Activated CD8-positive, alpha-beta memory T cell treated with anti-CD3 and anti-CD28 coated beads for 48 hours (primary cell): ENCODE measurements at regions not wholly inside any gene's neighbourhood (a gene's known extent, or its start where the extent isn't known, plus 50 kb on each side); places are given as distances from the start of the nearest gene placed in this dataset.

ENCODE experiments used
- DNase-seq, 3 experiments: peaks; one replicate each; pipeline ENCODE4 v3.0.0-alpha.2; 2020; ENCODE audit warnings: low read depth in 2 of 3, low spot score in 2 of 3

- DNase-seq: no peak
Observed at GRCh38 chr15:95303713-95304112, 1026.8 kb upstream of the NR2F2 start.

GRCh38 chr15:95304151-95304946, 1026.2 kb upstream of the NR2F2 start:
- no peak for DNase-seq

GRCh38 chr15:95304947-95305400, 1025.5 kb upstream of the NR2F2 start:
- DNase-seq: no peak

DNA sequence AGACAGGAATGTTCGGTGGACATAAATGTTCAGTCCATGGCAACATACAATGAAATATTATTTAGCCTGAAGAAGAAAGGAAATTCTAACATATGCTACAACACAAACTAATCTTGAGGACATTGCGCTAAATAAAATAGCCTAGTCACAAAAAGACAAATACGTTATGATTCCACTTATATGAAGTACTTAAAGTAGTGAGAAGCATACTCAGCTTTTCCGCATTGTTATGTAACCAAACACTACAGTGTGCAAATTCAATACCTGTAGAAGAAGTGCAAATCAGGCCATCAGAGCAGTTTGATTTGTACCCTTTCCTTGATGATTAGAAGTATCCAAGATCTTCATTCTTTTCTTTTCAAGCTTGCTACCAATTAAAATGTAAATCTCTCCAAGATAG, 1023.4 kb upstream of the NR2F2 start:
- DNase-seq: no peak

GRCh38 chr15:95319242-95319641, 1011.3 kb upstream of the NR2F2 start:
- no peak for DNase-seq

DNA sequence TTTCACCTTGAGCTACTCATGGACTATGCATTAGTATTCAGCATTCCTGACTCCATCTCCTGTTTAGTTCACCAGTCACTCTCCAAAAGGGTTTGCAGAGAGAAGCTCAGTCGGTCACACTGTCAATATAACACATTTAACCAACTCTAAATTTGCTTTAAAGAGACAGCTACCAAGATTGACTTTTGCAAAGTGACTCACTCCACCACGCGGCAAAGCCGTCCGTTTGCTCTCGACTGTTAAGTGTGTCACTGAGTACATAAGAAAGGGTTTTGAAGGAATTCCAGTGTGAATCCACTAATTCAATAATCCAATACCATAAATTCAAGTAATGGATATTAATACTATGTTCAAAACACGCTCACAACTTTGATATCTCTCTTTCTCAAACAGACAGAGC, 1006.7 kb upstream of the NR2F2 start:
- DNase-seq: no peak

GRCh38 chr15:95324656-95325055, 1005.8 kb upstream of the NR2F2 start:
- DNase-seq: no peak

DNA sequence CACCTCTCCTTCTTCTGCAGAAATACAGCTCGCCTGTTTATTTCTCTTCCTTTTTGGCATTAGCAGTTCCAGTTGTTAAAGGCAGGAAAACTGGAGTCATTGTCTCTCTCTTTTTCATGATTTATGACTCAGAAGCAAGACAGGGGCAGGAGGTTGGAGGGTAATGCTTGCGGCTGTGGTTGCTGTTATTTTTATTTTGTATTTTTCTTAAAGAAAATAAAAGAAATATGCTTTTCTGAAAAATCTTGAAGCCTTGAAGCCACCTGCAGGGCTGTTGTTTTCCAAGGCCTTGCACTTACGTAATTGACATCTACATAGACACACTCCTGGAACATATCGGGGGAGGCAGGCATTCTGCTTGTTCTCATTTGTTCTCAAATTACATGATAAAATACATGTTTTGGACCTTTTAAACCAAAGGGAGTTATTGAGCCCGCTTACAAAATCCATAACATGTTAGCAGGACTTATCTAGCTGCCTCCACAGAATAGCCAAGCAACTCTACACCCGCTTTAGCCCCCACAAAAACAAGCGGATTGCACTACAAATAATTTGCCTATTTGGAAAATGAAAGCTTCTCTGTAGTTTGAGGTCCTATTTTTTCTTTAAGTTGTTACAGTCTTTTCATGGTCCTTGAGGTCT, 1004.6 kb upstream of the NR2F2 start:
- no peak for DNase-seq

DNA sequence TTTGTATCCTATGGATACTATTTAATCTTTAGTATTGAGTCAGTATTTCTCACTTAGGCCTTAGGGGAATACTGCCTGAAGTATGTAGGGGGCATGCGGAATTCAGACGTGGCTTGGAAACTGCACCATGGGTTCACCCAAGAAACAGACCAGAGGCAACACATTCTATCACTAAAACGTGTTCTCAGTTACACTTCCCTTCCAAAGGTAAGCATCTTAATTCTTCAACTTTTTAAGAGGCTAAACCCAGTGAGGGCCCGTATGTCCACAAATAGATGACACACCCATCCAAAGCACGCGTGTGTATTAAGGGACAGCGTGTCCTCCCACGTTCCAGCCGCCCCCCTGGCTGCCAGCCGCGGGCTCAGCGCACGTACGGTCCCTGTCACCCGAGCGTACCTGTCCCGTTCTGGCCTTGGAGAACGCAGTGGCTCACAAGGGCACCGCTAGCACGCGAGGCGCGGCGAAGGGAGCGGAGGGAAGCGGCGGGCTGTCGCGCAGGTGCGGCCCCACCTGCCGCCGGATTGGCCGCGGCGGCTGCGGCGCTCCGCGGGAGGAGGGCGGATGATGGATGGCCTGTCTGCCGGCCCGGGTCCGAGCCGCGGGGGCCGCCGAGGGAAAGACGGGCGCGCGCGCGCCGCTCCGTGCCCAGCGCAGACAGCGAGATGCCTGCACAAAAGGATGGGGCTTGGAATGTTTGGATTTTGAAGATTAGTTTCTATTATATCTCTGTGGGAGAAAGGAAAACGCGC, 1003.9 kb upstream of the NR2F2 start:
- DNase-seq: no peak

- DNase-seq: no peak
Observed at GRCh38 chr15:95327183-95327525, 1003.3 kb upstream of the NR2F2 start.

GRCh38 chr15:95327661-95328060, 1002.8 kb upstream of the NR2F2 start:
- DNase-seq: no peak

- no peak for DNase-seq
Observed at GRCh38 chr15:95328559-95328958, 1001.9 kb upstream of the NR2F2 start.

- no peak for DNase-seq
Observed at GRCh38 chr15:95329362-95329761, 1001.1 kb upstream of the NR2F2 start.

- DNase-seq: no peak
Observed at GRCh38 chr15:95341686-95342085, 988.8 kb upstream of the NR2F2 start.

DNA sequence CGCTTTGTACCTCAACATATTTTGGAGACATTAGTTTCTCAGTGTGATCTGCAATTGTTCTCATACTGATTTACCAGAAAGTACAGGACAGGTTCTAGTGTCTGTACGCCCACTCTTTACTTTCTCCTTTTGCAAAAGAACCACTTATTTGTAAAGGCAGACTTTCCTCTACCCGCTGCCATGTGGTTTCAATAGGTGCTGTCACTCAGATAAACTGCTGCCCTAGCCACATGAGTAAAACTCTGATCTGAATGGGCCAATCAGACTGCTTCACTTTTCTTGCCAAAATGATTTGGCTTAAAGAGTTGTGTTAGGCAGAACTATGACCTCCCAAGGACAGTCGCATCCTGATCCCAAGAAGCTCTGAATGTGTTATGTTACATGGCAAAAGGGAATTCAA, 984.6 kb upstream of the NR2F2 start:
- DNase-seq: no peak

GRCh38 chr15:95346721-95347475, 983.6 kb upstream of the NR2F2 start:
- no peak for DNase-seq

DNA sequence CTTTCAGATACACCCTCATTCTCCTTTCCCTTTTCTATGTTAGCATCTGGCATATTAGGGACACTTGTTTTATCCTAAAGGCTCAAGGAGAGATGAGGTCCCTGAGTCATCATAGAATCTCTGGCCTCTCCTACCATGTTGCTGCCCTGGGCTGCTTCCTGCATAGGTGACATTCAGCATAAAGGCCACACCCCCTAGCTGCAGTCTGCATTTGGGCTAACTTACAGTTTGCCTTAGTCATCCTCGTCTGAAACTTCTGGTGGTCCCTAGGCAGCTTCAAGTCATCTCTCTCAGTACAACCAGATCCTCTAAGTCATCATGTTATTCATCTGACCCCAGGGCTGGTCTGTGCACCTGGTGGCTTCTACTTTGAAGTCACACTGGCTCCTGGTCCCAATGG, 982.7 kb upstream of the NR2F2 start:
- no peak for DNase-seq

DNA sequence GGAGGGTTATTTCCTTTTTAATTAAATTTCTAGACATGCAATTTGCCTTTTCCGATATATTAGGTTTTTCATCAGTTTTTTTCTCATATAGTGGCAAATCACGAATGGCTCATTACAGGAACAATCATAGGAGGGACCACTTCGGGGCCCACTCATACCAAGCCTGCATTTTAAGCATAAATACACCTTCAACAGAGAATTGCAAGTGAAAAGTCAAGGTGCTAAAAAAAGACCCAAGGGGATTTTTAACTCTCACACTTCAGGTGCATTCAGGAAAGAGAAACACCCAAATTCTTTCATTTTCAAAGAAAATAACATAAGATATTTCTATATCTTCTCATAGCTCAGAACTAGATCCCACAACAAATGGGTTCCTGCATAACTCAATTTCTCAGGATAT, 979.6 kb upstream of the NR2F2 start:
- no peak for DNase-seq

DNA sequence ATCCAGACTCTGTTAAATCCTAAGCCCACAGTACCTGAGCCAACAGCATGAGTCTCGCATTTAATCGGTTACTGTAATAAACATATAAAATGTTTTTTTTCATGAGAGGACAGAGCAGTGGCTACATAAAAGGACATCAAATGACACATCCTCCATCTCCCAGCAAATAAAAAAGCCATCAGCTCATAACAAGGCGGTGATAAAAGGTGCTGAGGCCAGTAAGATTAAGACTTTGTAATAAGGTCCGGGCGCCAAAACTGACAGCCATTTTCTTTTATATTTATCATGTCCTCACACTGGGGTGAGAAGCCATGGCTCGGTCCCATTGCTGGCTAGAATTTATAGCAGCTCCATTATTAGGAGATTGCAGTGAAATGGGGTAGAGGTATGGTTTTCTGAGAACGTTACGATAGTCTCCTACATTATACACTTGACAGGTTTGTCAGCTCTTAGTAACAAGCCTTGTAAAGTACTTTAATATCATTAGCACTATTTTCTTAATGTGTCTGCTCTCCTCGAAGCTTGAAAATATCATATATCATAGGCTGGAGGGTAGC, 977.8 kb upstream of the NR2F2 start:
- no peak for DNase-seq

DNA sequence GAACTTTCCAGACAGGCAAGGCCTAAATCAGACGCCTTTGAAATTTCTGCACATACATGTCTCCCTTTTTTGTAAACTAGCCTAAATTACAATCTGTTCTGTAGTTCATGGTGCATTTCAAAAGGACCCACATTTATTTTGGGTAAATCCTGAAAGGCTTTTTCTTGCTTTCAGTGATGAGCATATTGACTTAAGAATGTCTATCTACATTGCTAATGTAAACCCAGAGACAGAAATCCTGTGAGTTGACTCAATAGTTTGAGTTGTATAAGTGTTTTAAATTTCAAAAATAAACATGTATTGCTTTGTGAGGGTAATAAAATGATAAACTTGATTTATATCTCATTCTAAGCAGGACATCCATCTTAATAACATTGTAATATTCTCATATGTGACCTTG, 977.0 kb upstream of the NR2F2 start:
- DNase-seq: no peak

DNA sequence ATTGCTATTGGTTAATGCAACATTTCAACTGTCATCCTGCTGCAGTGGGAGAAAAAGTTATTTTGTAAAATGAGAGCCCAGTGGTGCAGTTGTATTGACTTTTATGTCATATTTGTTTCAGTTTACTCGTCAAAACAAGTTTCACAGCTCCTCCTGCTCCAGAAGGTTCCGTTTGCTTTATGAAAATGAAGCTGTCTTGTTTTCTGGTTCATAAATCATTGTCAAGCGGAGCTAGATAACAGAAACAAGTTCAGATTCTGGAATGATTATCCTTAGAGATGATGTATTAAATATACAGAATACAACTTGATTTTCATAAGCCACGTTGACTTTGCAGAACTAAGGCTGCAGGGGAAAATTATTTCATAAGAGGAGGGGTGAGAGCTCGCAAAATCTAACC, 970.5 kb upstream of the NR2F2 start:
- DNase-seq: no peak
